HL-60 (cell line): ENCODE measurements at regions not wholly inside any gene's neighbourhood (a gene's known extent, or its start where the extent isn't known, plus 50 kb on each side); places are given as distances from the start of the nearest gene placed in this dataset.

Source experiments
- DNase-seq, 2 experiments: peaks; one replicate each; pipeline ENCODE4 v3.0.0-alpha.2; 2010 to 2020; ENCODE audit warnings: low read depth in 1 of 2, low spot score in 1 of 2
- H3K27ac ChIP-seq: fragments of 250-450 bp; sonication (Bioruptor Pico); replicated peaks from 2 replicates; pipeline ENCODE4 v1.5.1; 2020; ENCODE audit warnings: mild to moderate bottlenecking, moderate library complexity
- H3K27me3 ChIP-seq: fragments of 250-450 bp; sonication (Bioruptor Pico); 2 replicates; pipeline ENCODE4 v1.5.1; 2021; ENCODE audit warnings: mild to moderate bottlenecking, moderate library complexity; ENCODE audit not compliant: insufficient read depth, poor library complexity, severe bottlenecking
- H3K4me3 ChIP-seq: replicated peaks from 2 replicates; pipeline ENCODE4 v1.5.1; 2011; ENCODE audit warnings: mild to moderate bottlenecking, control low read depth, low read length; ENCODE audit not compliant: insufficient read depth
- CTCF ChIP-seq: IDR thresholded peaks from one replicate; pipeline ENCODE4 v1.5.1; 2011; ENCODE audit warnings: low read length, control low read depth, inconsistent platforms; ENCODE audit not compliant: insufficient read depth
- GABPA ChIP-seq: IDR thresholded peaks from 2 replicates; pipeline ENCODE4 v1.6.1; 2012; ENCODE audit warnings: low read depth
- POLR2AphosphoS5 ChIP-seq: IDR thresholded peaks from 2 replicates; pipeline ENCODE4 v1.6.1; 2012; ENCODE audit warnings: low read depth
- SPI1 ChIP-seq: IDR thresholded peaks from 2 replicates; pipeline ENCODE4 v1.6.1; 2012; ENCODE audit warnings: low read depth, mild to moderate bottlenecking, borderline replicate concordance
- TF ChIP-seq, protein P1 (sequence below): IDR thresholded peaks from 2 replicates; pipeline ENCODE4 v1.6.1; 2012; ENCODE audit warnings: low read depth; ENCODE audit not compliant: insufficient replicate concordance

DNA sequence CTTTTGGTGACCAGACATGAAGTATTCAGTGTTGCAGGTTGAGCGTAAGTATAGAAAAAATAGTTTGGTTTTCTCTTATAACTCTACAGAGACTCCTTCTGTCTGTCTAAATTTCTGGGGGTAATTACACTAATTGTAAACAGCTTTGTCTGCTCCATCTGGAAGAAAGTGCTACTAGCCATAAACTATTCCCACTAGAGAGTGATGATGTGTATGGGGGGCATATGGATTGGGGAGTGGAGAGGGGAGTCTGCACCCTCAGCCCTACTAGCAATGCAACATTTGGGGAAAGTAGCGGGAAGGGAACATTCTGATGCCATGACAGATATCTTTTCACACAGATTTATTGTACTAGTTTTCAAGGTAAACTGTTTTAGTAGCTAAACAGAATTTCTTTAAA lies 549.7 kb downstream of the TRIML1 start:
- Histone ChIP-seq H3K4me3 (no peak overlapping the region), H3K27me3 (no peaks in the 10 kb centered on the region), H3K27ac (no peak overlapping the region)
- DNase-seq = no peak
- TF ChIP-seq, protein P1, sequence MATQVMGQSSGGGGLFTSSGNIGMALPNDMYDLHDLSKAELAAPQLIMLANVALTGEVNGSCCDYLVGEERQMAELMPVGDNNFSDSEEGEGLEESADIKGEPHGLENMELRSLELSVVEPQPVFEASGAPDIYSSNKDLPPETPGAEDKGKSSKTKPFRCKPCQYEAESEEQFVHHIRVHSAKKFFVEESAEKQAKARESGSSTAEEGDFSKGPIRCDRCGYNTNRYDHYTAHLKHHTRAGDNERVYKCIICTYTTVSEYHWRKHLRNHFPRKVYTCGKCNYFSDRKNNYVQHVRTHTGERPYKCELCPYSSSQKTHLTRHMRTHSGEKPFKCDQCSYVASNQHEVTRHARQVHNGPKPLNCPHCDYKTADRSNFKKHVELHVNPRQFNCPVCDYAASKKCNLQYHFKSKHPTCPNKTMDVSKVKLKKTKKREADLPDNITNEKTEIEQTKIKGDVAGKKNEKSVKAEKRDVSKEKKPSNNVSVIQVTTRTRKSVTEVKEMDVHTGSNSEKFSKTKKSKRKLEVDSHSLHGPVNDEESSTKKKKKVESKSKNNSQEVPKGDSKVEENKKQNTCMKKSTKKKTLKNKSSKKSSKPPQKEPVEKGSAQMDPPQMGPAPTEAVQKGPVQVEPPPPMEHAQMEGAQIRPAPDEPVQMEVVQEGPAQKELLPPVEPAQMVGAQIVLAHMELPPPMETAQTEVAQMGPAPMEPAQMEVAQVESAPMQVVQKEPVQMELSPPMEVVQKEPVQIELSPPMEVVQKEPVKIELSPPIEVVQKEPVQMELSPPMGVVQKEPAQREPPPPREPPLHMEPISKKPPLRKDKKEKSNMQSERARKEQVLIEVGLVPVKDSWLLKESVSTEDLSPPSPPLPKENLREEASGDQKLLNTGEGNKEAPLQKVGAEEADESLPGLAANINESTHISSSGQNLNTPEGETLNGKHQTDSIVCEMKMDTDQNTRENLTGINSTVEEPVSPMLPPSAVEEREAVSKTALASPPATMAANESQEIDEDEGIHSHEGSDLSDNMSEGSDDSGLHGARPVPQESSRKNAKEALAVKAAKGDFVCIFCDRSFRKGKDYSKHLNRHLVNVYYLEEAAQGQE = no peak
- no peak for TF ChIP-seq GABPA
- no peak for TF ChIP-seq SPI1
- no peak for TF ChIP-seq CTCF
- TF ChIP-seq POLR2AphosphoS5 = no peak

DNA sequence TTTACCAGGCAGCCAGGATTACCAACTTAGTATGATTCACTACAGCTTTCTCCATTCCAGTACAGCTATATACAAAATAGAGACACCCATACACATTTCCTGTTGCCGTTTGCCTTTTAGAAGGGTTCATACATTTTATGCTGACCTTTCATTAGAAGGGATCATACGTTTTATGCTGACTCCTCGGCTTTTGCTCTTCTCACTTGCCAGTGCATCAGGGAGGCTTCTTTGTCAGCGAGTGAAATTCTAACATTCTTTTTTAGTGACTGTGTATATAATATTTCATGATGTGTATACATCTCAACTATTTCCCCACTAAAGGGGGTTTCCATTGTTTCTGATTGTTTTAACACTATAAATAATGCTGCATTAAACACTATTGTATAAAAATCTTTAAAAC lies 552.6 kb downstream of the TRIML1 start:
- no peak overlapping the region for H3K4me3 ChIP-seq
- TF ChIP-seq POLR2AphosphoS5 (no peak), CTCF (no peak), GABPA (no peak)
- TF ChIP-seq, protein P1 = no peak

GRCh38 chr4:188695261-188695660 lies 556.0 kb downstream of the TRIML1 start:
- H3K27me3 ChIP-seq = no peaks in the 10 kb centered on the region
- no peak overlapping the region for H3K4me3 ChIP-seq
- no peak for DNase-seq
- TF ChIP-seq, protein P1 = no peak
- TF ChIP-seq POLR2AphosphoS5 (no peak), SPI1 (no peak), CTCF (no peak), GABPA (no peak)
- no peak overlapping the region for H3K27ac ChIP-seq

More for the DNA sequence above, 552.6 kb downstream of the TRIML1 start:
- DNase-seq = no peak
- H3K27me3 ChIP-seq = no peaks in the 10 kb centered on the region
- H3K27ac ChIP-seq = no peak overlapping the region
